NCI-H524 treated with DMSO at 0.1 percent for 48 hours (cell line): ENCODE measurements at regions not wholly inside any gene's neighbourhood (a gene's known extent, or its start where the extent isn't known, plus 50 kb on each side); places are given as distances from the start of the nearest gene placed in this dataset.

ENCODE experiments used
- DNase-seq: peaks from one replicate; lab custom pipeline; 2025; lab: John Stamatoyannopoulos, UW

DNA sequence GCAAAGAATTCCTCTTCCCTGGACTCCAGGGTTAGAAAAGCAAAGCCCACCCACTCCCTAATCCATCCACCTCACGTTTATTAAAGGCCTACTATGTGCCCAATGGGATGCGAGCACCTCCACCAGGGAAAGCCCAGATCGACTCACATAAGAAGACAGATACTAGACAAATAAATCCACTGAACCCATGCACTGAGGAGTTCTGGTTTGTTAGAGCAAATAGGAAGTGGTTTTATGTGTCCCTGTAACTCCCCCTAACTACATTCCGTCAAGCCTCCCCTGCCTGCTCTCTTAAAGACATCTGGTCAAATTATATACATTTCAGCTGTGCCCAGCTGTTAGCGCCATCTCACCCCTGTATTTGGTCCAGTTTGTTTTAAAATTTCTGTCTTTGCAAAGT is 218.5 kb upstream of the RPL38 start:
- DNase-seq, result no peak

DNA sequence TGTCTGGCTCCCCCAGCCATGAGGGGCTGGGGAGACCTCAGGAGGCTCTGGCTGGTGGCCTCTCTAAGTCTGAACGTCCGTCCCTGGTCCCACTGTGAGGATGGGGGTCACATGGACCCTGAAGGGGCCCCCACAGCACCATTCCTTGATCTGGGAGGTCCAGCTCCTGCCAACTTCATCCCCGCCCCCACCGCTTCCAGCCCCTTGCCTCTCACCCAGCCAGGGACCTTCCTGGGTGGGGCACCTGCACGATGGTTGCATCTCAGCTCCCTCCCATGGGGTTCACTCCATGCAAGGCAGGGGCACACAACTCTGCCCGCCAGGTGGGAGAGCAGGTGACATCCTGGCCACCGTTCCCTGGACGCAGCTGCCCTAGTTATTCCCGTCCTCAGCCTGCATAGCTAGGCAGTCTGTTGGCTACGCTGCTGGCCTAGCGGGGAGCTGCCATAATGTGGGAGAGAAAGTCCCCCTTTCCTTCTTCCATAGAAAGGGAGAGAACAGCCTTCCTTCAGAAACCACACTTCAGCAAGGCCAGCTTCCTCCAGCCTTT is 217.9 kb upstream of the RPL38 start:
- no peak for DNase-seq

DNA sequence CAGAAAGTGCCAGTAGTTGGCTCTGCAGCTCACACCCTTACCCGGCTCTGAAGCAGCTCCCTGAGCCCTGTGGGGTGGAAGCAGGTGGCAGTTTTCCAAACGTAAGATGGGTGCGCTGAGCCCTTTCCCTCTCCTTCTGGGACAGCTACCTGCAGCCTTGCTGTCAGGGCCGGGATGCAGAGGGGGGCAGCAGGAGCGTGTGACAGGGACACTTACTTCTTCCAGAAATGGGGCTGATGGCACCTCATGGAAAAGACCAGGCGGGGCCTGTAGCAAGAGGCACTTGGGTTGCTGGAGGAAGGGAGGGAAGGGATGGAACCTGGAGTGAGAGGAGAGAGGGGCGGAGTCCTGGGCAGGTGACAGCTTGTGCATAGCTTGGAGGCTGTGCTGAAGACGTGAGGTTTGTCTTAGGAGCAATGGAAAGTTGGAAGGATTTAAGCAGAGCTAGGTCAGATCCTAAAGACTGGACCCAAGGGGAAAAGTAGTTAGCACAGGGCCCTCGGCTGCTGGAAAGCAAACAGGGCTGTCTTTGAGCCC is 216.8 kb upstream of the RPL38 start:
- no peak for DNase-seq

DNA sequence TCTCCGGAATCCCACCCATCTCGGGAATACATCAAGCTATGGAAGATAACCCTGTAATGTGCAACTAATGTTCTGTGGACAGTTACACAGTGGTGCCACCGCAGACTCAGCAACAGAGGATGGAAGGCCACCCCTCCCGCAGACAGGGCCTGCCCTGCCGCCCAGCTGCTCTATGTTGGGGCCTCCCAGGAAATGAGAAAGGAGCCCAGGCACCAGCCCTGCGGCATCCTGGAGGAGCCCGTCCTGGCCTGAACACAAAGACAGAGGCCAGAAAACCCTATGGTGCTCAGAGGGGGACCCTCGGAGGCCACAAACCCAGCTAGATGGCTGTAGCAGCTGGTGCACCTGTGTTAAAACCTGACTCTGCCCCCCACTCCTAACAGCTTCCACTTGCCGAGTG is 216.1 kb upstream of the RPL38 start:
- DNase-seq, result no peak

DNA sequence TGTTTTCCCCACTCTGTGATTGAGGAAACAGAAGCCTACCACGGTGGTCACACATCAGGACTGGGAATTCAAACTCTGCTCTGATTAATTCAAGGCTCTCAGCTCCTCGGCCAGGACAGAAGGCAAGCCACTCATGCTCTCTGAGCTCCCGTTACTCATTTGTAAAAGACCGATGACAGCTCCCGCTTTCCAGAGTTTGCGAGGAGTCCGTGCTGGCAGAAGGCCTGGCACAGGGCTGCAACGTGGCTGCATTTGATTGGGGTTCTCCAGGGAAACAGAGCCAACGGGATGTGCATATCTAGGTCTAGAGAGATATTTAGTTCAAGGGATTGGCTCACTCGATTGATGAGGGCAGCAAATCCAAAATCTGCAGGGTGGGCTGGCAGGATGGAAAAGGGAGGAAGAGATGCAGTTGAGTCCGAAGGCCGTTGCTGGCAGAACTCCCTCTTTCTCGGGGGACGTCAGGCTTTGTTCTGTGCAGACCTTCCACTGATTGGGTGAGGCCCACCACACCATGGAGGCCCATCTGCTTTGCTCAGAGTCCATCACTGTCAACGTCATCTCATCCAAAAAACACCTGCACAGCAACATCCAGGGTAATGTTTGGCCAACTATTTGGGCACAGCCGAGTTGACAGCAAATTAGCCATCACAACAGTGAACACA is 215.5 kb upstream of the RPL38 start:
- DNase-seq, result peak; percentile 50

DNA sequence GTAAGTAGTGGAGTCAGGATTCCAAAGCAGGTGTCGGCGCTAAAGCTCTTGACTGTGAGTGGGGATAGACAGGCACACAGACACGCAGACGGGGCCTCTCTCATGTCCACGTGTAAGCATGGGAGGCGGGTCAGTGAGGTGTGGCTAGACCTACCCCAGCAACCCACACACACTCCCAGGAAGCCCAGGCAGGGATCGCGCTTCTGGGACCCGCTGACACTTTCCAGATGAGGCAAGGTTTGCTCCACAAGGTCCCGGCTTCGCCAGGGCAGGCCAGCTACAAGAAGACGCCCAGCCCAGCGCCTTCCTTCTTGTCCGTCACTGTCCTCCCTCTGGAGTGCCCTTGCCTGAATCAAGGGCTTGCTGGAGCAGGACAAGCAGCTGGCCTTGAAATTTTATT is 213.8 kb upstream of the RPL38 start:
- DNase-seq, result no peak

DNA sequence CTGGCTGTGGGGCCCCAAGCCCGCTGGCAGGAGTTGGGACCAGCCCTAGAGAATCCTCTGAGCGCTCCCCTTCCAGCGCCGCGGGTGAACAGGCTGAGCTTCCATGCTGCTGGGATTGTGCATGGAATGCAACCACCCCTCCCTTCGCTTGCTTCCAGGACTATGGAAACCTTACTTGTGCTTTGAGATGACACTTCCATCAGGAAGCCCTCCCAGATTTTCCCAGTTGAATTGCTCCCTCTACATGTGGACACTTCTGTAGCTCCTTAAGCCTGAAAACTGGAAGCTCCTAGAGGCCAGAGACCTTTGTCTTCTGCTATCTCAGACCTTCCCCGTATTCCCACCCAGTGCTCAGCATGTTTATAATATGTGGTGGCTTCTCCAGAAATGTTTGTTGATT is 213.2 kb upstream of the RPL38 start:
- no peak for DNase-seq

DNA sequence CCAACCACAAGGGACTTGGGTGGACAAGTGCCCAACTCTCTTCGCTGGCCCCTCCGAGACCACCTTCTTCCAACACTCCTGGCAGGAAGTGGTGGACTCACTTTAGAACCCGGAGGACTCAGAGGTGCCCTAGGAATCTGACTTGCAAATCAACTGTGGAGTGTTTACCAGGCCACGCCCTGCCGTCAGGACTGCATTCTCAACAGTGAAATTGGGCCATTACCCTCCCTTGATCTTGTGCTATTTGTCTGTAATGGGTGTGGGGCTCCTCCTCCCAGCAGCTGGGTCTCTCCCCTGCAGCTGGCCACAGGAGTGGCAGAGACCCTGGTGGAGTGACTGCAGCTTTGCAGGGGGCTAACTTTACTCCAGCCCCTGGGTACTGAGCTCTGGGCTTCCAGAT is 212.2 kb upstream of the RPL38 start:
- DNase-seq, result no peak

DNA sequence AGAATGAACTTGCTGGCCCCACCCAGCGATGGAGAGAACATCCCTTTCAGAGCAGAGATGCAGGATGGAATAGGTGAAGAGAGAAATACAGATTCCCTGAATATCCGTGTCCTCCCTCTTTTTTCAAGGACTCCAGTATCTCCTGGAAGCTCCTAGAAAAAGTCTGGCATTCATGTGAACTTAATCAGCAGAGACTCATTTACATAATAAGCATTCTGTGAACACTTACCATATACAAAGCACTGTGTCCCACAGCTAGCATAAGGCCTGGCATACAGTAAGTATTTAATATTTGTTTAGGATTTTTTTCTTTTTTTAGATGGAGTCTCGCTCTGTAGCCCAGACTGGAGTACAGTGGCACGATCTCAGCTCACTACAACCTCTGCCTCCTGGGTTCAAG is 208.5 kb upstream of the RPL38 start:
- no peak for DNase-seq

DNA sequence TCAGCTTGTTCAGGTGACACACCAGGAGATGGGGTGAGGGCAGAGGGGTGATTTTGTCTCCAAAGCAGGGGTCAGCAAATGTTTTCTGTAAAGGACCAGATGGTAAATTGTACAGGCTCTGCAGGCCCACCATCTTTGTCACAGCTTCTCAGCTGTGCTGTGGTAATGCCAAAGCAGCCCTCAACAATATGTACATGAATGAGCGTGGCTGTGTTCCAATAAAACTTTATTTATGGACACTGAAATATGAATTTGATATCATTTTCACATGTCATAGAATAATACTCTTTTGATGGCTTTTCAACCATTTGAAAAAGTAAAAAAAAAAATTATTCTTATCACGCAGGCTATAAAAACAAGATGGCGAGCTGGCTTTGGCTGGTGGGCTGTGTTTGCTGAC is 206.4 kb upstream of the RPL38 start:
- no peak for DNase-seq

DNA sequence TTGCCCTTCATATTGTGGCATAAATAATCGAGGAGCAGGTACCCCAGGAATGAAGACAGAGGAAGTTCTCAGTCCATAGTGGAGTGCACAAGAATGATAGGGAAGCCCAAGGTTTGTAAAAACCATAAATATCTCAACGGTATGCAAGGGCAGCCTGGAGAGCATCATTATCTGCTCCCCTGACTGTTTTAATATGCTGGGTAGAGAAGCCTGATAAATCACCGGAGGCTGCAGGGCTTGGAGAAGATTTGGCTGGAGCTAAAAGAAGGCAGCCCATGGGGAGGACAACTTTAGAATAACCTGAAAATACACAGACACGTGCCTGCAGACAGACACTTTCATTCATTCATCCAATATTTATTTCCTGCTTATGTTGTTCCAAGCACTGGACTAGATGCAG is 205.2 kb upstream of the RPL38 start:
- DNase-seq, result no peak

DNA sequence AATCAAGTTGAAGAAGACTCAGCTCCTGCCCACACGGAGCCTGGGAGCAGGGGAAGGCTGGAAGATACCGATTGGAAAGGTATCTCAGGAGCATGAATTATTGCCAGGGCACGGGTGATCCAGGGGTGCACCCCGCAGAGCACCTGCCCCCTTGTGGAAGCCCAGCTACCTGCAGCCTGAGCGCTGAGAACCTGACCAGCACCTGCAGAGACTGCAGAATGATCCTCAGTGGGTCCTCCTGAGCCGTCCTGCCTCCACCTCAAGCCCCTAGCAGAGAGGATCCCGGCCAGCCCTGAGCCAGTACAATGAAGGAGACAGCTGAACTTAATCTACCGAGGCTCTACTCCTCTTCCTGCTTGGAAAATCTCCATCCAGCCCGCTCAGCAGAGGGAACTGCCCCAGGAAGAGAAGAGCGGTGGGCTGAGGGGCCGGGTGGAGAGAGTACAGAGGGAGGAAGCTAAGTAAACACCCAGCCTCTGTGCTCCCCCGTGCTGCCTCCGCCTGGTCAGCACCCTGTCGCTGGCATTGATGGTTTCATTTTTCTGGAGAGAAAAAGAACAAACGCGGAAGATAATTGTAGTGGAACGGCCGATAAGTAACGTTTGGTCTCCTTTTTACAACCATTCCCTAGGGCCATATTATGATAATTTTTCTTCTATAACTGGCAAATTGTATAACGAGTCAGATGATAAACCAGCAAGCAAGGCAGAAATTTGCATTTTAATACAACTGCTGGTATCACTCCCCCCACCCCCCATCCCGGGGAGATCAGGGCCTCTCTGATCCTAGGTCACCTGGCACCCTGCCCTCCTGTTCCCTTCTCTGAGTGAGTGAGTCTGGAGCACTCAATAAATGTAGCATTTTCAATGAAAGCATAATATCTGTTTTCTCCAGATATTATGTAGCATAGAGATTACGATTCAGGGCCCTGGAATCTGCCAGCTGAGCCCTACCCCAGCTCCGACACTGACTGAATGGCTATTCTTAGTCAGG is 204.5 kb upstream of the RPL38 start:
- DNase-seq, result no peak

DNA sequence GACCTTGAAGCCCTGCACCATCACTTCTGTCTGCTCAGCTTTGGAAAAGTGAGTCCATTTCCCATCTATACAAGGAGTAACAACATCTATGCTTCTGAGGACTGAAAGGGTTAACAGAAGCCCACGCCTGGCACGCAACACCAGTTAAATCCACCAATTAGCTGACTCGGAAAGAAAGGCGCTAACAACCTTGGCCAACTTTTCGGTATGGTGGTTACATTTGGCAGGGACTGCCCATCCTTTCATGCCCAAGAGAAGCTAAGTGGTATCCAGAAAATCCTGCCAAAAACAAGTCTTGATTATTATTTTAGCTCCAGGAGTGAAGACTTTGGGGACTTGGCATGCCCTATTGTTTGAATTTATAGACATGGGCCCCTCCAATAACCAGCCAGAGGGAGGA is 202.3 kb upstream of the RPL38 start:
- DNase-seq, result no peak

DNA sequence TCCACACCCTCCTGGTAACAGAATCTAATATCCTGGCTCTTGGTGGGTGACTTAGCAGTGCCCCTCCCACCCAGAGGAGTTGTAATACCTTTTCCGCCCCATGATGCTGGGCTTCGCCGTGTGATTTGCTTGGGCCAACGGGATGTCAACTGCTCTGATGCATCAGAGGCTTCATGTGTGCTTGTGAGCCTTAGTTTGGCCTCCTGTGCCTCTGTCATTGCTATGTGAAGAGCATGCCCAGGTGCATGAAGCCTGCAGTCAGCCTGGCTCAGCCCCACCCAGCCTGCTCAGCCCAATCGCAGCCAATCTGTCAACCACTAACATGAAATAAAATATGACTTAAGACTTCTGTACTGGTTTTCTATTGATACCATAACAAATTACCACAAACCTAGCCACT is 201.2 kb upstream of the RPL38 start:
- DNase-seq, result no peak

DNA sequence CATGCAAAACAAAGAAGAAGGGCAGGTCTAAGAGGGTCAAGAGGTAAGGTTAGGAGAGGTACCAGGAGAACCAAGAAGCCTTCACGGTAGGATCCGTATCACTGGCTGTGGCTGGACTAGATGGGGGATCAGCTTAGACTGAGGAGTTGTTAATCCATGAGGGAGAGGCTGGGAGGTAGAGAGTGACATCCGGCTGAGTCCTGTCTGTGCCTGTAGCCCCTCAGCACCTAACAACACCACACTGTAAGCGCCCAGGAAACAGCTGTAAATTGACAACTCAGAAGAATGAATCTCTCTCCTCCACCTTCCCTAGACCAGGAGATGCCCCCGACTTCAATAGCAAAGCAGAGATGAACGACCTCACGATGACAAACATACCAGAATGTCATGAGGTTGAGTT is 199.4 kb upstream of the RPL38 start:
- DNase-seq, result no peak

DNA sequence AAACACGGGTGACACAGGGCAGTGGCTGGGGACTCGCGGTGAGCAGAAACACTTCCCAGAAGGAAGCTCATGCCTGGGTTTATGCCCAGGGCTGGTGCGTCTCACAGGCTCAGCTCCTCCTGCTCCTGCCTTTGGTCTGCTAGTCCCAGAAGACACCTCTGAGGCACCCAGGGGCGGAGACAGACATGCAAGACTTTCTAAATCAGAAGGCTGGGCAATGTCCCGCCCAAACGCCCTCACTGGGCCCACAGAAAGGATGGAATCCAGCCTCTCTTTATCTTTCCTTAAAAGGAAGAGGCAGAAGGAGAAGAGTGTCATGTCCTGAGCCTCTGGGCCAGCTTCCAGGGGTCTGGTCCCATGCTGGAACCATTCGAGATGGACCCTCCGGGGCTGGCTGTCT is 197.7 kb upstream of the RPL38 start:
- DNase-seq, result no peak

DNA sequence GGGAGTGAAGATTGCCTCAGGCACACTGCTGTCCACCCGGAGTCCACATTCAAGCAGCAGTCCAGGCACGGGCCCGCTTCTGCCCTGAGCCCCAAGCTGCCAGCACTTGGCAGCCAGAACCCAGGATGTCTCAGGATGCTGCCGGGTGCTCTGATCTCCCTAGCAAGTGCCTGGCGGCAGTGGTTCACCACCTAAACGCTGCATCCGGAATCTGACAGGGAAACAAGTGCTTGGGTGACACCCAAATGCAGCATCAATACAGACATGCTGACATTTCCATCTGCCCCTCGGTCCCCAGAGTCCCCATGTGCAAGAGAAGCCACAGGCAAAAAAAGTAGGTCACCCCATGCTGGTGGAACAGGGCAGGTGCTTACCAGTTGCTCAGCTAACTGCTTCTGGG is 197.1 kb upstream of the RPL38 start:
- no peak for DNase-seq

DNA sequence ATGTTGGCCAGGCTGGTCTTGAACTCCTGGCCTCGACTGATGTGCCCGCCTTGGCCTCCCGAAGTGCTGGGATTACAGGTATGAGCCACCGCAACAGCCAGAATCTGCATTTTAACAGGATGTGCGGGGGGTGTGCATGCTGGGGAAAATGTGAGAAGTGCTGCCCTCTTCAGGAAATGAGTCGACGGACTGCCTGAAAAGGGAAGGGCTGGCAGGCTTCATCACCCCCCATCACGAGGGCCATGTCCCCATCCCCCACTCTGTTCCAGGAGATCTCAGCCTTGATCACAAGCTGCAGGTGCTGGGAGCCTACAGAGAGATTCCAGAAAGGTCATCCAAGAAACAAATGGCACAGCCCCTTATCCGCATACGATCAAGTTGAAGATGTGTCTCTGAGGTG is 195.3 kb upstream of the RPL38 start:
- DNase-seq, result no peak

DNA sequence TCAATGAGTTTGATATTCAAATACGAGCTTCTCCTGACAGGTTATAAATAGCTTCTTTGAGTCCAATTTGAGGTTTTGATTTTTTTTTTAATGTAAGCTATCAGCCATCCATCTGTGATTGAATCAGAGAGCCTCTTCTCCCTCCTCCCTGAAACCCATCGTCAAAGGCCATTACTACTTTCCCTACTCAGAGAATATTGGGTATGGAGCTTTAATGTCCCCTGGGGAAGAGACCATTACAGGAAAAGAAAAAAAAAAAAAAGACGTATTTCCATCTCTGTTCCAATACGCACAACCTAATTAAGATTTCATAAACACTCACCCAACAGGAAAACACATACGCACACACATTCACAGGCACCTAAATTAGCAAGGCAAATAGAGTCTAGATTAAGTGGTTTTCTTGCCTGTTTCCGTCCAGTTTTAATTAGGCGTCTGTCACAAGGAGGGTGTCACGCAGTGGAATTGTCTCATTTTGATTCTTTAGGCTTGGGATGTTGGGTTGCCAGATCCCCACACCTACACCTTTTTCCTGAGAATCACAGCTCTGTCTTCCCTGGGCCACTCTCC is 194.3 kb upstream of the RPL38 start:
- DNase-seq, result no peak

DNA sequence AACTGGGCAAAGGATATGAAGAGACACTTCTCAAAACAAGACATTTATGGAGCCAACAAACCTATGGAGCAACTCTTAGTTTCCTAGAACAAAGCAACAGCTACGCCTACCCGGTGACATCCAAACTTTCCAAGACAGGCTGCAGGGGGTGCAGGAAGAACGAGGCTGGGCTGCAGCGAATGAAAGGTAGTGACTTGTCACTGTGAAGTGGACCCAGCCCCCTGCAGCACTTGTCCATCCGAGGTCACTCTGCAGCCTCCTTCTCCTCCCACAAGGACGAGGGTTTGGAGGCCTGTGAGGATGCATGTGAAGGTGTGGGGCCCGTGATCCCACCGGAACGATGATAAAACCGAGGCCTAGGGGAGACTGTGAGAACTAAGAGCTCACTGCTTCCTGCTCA is 192.6 kb upstream of the RPL38 start:
- no peak for DNase-seq

DNA sequence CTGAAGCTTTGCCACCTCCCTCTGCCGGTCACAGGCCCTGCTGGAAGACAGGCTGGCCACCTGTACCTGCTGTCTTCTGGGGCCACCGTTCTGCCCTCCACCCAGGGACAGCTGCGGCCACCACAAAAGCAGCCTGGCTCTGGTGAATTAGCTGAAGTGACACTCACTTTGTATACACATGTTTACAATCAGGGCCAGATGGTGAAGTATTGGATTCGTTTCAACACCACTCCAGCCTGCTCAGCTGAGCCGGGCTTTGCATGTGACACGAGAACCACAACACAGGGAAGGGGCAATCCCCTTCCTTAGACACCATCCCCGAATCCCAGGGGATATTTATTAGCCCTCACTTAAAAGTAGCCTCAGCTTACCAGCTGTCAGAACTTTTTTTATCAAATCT is 191.5 kb upstream of the RPL38 start:
- DNase-seq, result peak; percentile 100

DNA sequence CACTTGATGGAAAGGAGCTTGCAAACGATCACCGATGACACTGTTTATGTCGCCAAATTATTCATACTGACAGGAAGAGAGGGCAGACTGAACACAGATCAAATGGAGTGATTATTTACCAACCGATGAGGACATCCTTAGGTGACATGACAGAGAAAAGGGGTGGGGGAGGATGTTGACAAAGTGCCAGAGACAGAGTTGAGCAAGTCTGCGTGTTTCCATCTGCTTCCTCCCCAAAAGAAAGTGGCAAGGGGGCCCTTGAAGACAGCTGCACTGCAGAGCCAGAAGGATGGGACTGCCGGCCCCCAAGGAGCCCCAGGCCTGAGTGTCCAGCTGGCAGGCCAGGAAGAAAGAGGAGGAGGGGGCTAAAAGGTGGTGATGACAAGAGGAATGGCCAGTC is 191.0 kb upstream of the RPL38 start:
- peak; percentile 98 for DNase-seq

DNA sequence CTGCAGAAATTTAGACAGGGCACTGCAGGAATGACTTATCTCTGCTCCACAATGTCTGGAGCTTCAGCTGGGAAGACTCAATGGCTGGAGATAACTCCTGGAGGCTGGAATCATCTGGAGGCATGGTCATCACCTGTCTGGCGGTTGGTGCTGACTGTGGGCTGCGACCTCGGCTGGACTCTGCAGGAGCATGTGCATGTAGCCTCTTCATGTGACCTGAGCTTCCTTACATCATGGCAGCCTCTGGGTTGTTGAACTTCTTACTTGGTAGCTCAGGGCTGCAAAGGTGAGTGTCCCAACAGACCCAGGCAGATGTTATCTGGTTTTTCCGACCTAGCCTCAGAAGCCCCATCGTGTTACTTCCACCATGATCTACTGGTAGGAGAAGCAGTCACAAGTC is 188.2 kb upstream of the RPL38 start:
- no peak for DNase-seq
